Suprapubic skin (tissue), 4 donors: ENCODE measurements at regions not wholly inside any gene's neighbourhood (a gene's known extent, or its start where the extent isn't known, plus 50 kb on each side); places are given as distances from the start of the nearest gene placed in this dataset.

Experiments used
- EP300 ChIP-seq: sonication (generic); formaldehyde crosslinking; IDR thresholded peaks from one replicate; pipeline ENCODE4 v1.6.1; 2017; ENCODE audit warnings: antibody characterized with exemption
- POLR2A ChIP-seq, 2 donors: fragments of 450-650 bp; IDR thresholded peaks; one replicate each; pipeline ENCODE4 v1.6.1; 2017; ENCODE audit warnings: antibody characterized with exemption in 2 of 2, mild to moderate bottlenecking in 2 of 2, moderate library complexity in 2 of 2
- POLR2AphosphoS5 ChIP-seq, 3 donors: sonication (generic); formaldehyde crosslinking; IDR thresholded peaks; one replicate each; pipeline ENCODE4 v1.6.1; 2017; ENCODE audit warnings: antibody characterized with exemption in 3 of 3
- TF ChIP-seq, protein P1 (sequence below), 2 donors: fragments of 200-600 bp in 1 of 2; fragments of 450-650 bp in 1 of 2; sonication (generic) in 1 of 2; IDR thresholded peaks; one replicate each; pipeline ENCODE4 v1.5.1; 2016 to 2019; ENCODE audit warnings: antibody characterized with exemption in 2 of 2, mild to moderate bottlenecking in 1 of 2, moderate library complexity in 1 of 2

DNA sequence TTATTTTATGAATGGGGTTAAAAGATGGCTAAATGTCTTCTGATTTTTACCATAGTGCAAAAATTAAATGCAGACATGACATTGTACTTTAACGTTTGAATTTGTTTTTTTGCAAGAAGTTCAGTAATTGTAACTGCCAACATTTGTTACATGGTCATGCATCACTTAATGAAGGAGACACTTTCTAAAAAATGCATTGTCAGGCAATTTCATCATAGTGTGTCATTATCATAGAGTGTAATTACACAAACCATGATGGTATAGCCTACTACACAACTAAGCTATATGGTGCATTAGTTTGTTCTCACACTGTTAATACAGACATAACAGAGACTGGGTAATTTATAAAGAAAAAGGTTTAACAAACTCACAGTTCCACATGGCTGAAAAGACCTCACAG is 50.0 kb upstream of the NAA35 start:
- TF ChIP-seq, protein P1, sequence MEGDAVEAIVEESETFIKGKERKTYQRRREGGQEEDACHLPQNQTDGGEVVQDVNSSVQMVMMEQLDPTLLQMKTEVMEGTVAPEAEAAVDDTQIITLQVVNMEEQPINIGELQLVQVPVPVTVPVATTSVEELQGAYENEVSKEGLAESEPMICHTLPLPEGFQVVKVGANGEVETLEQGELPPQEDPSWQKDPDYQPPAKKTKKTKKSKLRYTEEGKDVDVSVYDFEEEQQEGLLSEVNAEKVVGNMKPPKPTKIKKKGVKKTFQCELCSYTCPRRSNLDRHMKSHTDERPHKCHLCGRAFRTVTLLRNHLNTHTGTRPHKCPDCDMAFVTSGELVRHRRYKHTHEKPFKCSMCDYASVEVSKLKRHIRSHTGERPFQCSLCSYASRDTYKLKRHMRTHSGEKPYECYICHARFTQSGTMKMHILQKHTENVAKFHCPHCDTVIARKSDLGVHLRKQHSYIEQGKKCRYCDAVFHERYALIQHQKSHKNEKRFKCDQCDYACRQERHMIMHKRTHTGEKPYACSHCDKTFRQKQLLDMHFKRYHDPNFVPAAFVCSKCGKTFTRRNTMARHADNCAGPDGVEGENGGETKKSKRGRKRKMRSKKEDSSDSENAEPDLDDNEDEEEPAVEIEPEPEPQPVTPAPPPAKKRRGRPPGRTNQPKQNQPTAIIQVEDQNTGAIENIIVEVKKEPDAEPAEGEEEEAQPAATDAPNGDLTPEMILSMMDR (IDR thresholded peaks at IDR 0.05), result no peak
- TF ChIP-seq POLR2A (IDR thresholded peaks at IDR 0.05), result no peak
- TF ChIP-seq POLR2AphosphoS5 (IDR thresholded peaks at IDR 0.05), result no peak
- TF ChIP-seq EP300, result no peak
